ENCODE measurements at regions not wholly inside any gene's neighbourhood (a gene's known extent, or its start where the extent isn't known, plus 50 kb on each side); places are given as distances from the start of the nearest gene placed in this dataset.

DNA sequence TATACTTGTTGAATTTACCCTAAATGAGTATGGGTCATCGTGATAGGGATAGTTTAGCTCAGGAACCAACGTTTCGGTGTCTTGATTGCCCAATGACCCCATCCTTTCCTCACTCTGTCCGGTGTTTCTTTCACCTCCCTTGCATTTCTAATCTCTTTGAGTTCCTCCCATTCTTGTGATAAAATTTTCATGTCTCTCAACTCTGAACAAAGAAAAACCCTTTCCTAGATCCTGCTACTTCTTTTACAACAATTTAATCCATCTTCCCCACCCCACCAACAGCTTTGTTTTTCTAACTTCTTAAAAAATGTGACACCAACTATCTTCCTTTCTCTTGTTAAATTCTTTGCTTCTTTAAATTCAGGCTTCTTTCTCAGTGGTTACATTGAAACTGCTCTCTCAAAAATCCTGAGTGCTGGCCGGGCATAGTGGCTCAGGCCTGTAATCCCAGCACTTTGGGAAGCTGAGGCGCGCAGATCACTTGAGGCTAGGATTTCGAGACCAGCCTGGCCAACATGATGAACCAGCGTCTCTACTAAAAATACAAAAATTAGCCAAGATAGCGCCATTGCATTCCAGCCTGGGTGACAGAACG, 130.3 kb upstream of the MINDY3 start:
- Histone ChIP-seq H3K9me2 (replicated peaks; ENCODE audit: insufficient read depth, low read length) (no peaks in the 10 kb centered on the region), H3K9me3 (ENCODE audit: insufficient read depth, low read length) (no peaks in the 10 kb centered on the region), H3K4me2 (ENCODE audit: low read depth, low read length, poor library complexity, severe bottlenecking) (no peak overlapping the region), H3K4me3 (ENCODE audit: insufficient read depth, low read length, poor library complexity, severe bottlenecking) (no peak overlapping the region), H4K20me1 (ENCODE audit: low read depth, low read length) (no peaks in the 10 kb centered on the region), H3F3A (ENCODE audit: insufficient read depth) (no peaks in the 10 kb centered on the region), H3K9ac (ENCODE audit: low read length) (no peak overlapping the region), H3K79me2 (ENCODE audit: insufficient read depth, low read length) (no peaks in the 10 kb centered on the region), H3K36me3 (ENCODE audit: low read length) (no peaks in the 10 kb centered on the region), H3K27ac (ENCODE audit: low read depth, low read length) (no peak overlapping the region), H2AFZ (ENCODE audit: low read depth, low read length, severe bottlenecking) (no peak overlapping the region), H3K27me3 (ENCODE audit: low read length) (no peaks in the 10 kb centered on the region)
- TF ChIP-seq, protein P1, sequence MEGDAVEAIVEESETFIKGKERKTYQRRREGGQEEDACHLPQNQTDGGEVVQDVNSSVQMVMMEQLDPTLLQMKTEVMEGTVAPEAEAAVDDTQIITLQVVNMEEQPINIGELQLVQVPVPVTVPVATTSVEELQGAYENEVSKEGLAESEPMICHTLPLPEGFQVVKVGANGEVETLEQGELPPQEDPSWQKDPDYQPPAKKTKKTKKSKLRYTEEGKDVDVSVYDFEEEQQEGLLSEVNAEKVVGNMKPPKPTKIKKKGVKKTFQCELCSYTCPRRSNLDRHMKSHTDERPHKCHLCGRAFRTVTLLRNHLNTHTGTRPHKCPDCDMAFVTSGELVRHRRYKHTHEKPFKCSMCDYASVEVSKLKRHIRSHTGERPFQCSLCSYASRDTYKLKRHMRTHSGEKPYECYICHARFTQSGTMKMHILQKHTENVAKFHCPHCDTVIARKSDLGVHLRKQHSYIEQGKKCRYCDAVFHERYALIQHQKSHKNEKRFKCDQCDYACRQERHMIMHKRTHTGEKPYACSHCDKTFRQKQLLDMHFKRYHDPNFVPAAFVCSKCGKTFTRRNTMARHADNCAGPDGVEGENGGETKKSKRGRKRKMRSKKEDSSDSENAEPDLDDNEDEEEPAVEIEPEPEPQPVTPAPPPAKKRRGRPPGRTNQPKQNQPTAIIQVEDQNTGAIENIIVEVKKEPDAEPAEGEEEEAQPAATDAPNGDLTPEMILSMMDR (IDR thresholded peaks at IDR 0.05; ENCODE audit: insufficient read depth, low read length, poor library complexity, severe bottlenecking) = no peak
- TF ChIP-seq EZH2phosphoT487 (conservative IDR thresholded peaks at IDR 0.05; ENCODE audit: low read length) = no peak

DNA sequence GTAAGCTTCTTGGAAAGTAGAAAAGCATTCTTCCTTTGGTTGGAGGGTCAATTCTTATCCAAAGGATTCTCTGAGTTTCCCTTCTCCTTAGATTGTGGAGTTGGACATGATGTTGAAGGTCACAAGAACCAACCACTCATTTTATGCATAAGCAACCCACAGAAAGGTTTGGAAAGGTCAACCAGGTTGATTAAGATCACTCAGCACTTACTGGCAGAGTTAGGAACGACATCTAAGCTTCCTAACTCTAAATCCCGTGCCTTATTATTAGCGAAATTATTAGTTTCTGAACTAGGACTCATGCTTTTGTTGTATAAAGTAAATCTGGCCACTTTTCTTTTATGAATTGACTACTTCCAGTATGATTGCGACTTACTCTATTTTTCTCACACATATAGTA, 137.0 kb upstream of the MINDY3 start:
- no peaks in the 10 kb centered on the region for H3F3A ChIP-seq (ENCODE audit: insufficient read depth)
- H3K27ac ChIP-seq (ENCODE audit: low read depth, low read length) = no peak overlapping the region
- H4K20me1 ChIP-seq (ENCODE audit: low read depth, low read length) = no peaks in the 10 kb centered on the region
- H3K9ac ChIP-seq (ENCODE audit: low read length) = no peak overlapping the region
- no peaks in the 10 kb centered on the region for H3K79me2 ChIP-seq (ENCODE audit: insufficient read depth, low read length)
- H3K27me3 ChIP-seq (ENCODE audit: low read length) = no peaks in the 10 kb centered on the region
- H3K36me3 ChIP-seq (ENCODE audit: low read length) = no peaks in the 10 kb centered on the region
- no peak overlapping the region for H2AFZ ChIP-seq (ENCODE audit: low read depth, low read length, severe bottlenecking)
- H3K4me2 ChIP-seq (ENCODE audit: low read depth, low read length, poor library complexity, severe bottlenecking) = no peak overlapping the region
- H3K9me2 ChIP-seq (replicated peaks; ENCODE audit: insufficient read depth, low read length) = no peaks in the 10 kb centered on the region
- H3K9me3 ChIP-seq (ENCODE audit: insufficient read depth, low read length) = no peaks in the 10 kb centered on the region
- H3K4me3 ChIP-seq (ENCODE audit: insufficient read depth, low read length, poor library complexity, severe bottlenecking) = no peak overlapping the region
- TF ChIP-seq, protein P1 (IDR thresholded peaks at IDR 0.05; ENCODE audit: insufficient read depth, low read length, poor library complexity, severe bottlenecking) = no peak
- TF ChIP-seq EZH2phosphoT487 (conservative IDR thresholded peaks at IDR 0.05; ENCODE audit: low read length) = no peak

DNA sequence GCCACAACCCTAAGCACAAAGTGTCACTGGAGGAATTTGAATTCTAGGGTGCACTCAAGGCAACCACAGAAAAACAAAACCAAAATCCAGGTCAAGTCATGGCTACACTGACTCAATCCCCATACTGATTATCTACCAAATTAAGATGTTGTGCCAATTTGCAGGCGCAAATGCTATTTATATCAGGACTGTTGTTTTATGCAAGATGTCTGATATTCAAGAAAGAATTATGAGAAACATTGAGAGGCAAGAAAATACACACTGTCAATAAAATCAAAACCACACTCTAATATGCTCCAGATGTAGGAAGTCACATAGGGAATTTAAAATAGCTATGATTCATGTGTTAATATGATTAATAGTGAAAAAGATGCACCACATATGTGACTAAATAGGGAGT, 141.3 kb upstream of the MINDY3 start:
- H2AFZ ChIP-seq (ENCODE audit: low read depth, low read length, severe bottlenecking) = no peak overlapping the region
- H3K4me2 ChIP-seq (ENCODE audit: low read depth, low read length, poor library complexity, severe bottlenecking) = no peak overlapping the region
- H3K9me3 ChIP-seq (ENCODE audit: insufficient read depth, low read length) = no peaks in the 10 kb centered on the region
- no peaks in the 10 kb centered on the region for H3F3A ChIP-seq (ENCODE audit: insufficient read depth)
- no peaks in the 10 kb centered on the region for H3K36me3 ChIP-seq (ENCODE audit: low read length)
- no peaks in the 10 kb centered on the region for H3K79me2 ChIP-seq (ENCODE audit: insufficient read depth, low read length)
- H3K27me3 ChIP-seq (ENCODE audit: low read length) = no peaks in the 10 kb centered on the region
- no peak overlapping the region for H3K4me3 ChIP-seq (ENCODE audit: insufficient read depth, low read length, poor library complexity, severe bottlenecking)
- TF ChIP-seq, protein P1 (IDR thresholded peaks at IDR 0.05; ENCODE audit: insufficient read depth, low read length, poor library complexity, severe bottlenecking) = no peak
- no peak for TF ChIP-seq EZH2phosphoT487 (conservative IDR thresholded peaks at IDR 0.05; ENCODE audit: low read length)
- H3K9me2 ChIP-seq (replicated peaks; ENCODE audit: insufficient read depth, low read length) = no peaks in the 10 kb centered on the region
- H3K9ac ChIP-seq (ENCODE audit: low read length) = no peak overlapping the region
- no peaks in the 10 kb centered on the region for H4K20me1 ChIP-seq (ENCODE audit: low read depth, low read length)
- no peak overlapping the region for H3K27ac ChIP-seq (ENCODE audit: low read depth, low read length)

Data from SU-DHL-6 (cell line).